RKO (cell line): ENCODE measurements at regions not wholly inside any gene's neighbourhood (a gene's known extent, or its start where the extent isn't known, plus 50 kb on each side); places are given as distances from the start of the nearest gene placed in this dataset.

ENCODE experiments used
- DNase-seq: peaks from one replicate; pipeline ENCODE4 v3.0.0-alpha.2; 2016; ENCODE audit warnings: low spot score

GRCh38 chr6:43849844-43850243 lies 79.8 kb downstream of the VEGFA start:
- DNase-seq = no peak

- no peak for DNase-seq
Observed at GRCh38 chr6:43848671-43849391, 78.8 kb downstream of the VEGFA start.

GRCh38 chr6:43847741-43848630 lies 78.0 kb downstream of the VEGFA start:
- no peak for DNase-seq

- no peak for DNase-seq
Observed at GRCh38 chr6:43846556-43846955, 76.5 kb downstream of the VEGFA start.

DNA sequence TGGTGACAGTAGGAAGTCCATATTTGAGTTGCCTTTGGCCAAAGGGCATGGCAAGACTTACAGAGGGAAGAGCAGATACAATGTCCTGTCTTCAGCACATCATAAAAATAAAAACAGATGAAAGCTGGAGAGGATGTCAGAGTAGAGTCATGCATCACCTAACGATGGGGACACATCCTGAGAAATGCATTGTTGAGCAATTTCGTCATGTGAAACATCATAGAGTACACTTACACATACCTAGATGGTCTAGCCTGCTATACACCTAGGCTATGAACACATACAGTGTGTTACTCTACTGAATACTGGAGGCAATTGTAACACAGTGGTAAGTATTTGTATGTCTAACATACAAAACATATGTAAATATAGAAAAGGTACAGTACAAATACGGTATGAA lies 75.6 kb downstream of the VEGFA start:
- no peak for DNase-seq

- DNase-seq = no peak
Observed at GRCh38 chr6:43843669-43844171, 73.7 kb downstream of the VEGFA start.

- DNase-seq = no peak
Observed at GRCh38 chr6:43843097-43843645, 73.2 kb downstream of the VEGFA start.

DNA sequence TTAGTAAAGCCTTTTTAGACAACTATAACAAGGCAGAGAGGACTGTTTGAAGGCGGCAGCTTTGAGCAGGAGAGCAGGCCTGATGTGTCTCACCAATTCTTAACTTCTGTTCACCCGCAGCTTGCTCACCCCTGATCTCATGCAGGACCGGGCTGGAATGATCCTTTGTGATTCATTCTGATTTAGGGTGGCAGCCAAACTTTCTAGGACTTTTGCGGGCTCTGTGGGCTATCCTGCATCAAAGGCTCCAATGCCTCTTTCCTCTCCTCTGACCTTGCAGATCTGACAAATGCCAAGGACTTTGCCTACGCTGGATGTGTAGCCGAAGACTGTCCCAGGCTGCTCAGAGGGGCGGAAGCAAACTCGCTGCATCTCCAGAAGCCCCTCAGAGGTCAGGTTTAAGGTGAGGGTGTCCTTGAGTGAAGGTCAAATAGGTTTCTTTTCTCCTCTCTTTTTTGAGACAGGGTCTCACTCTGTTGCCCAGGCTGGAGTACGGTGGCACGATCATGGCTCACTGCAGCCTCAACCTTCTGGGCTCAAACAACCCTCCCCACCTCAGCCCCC lies 72.3 kb downstream of the VEGFA start:
- DNase-seq = peak; percentile 19

- no peak for DNase-seq
Observed at GRCh38 chr6:43840490-43841218, 70.6 kb downstream of the VEGFA start.

- peak; percentile 39 for DNase-seq
Observed at GRCh38 chr6:43838276-43839036, 68.4 kb downstream of the VEGFA start.

- no peak for DNase-seq
Observed at GRCh38 chr6:43837507-43837906, 67.5 kb downstream of the VEGFA start.

- no peak for DNase-seq
Observed at GRCh38 chr6:43836507-43837240, 66.7 kb downstream of the VEGFA start.
